LNCaP clone FGC (cell line): ENCODE measurements at regions not wholly inside any gene's neighbourhood (a gene's known extent, or its start where the extent isn't known, plus 50 kb on each side); places are given as distances from the start of the nearest gene placed in this dataset.

Experiments used
- DNase-seq: peaks from one replicate; pipeline ENCODE4 v3.0.0-alpha.2; 2011; ENCODE audit warnings: low read depth
- H3K4me3 ChIP-seq: 2 replicates; pipeline ENCODE4 v1.5.1; 2011; ENCODE audit warnings: mild to moderate bottlenecking, low read depth, low read length, control low read depth
- CTCF ChIP-seq: IDR thresholded peaks from 2 replicates; pipeline ENCODE4 v1.5.1; 2012; ENCODE audit warnings: mild to moderate bottlenecking; ENCODE audit not compliant: control insufficient read depth, insufficient read depth; ENCODE audit errors: extremely low read depth

GRCh38 chr3:76442374-76442915, 597.5 kb upstream of the ROBO2 start:
- no peak for DNase-seq
- no peak overlapping the region for H3K4me3 ChIP-seq
- TF ChIP-seq CTCF, result no peak

- no peak for TF ChIP-seq CTCF
- no peak for DNase-seq
- H3K4me3 ChIP-seq, result no peak overlapping the region
Measured at GRCh38 chr3:76456322-76456721, 583.6 kb upstream of the ROBO2 start.

GRCh38 chr3:76463501-76463900, 576.4 kb upstream of the ROBO2 start:
- DNase-seq, result no peak
- TF ChIP-seq CTCF, result no peak
- no peak overlapping the region for H3K4me3 ChIP-seq

GRCh38 chr3:76470285-76470684, 569.6 kb upstream of the ROBO2 start:
- no peak for TF ChIP-seq CTCF
- DNase-seq, result no peak
- no peak overlapping the region for H3K4me3 ChIP-seq

- no peak for TF ChIP-seq CTCF
- DNase-seq, result no peak
- no peak overlapping the region for H3K4me3 ChIP-seq
Measured at GRCh38 chr3:76474632-76475031, 565.3 kb upstream of the ROBO2 start.

- H3K4me3 ChIP-seq, result no peak overlapping the region
- no peak for DNase-seq
- no peak for TF ChIP-seq CTCF
Measured at GRCh38 chr3:76479161-76479650, 560.7 kb upstream of the ROBO2 start.

GRCh38 chr3:76482510-76482909, 557.4 kb upstream of the ROBO2 start:
- H3K4me3 ChIP-seq, result no peak overlapping the region
- TF ChIP-seq CTCF, result no peak
- DNase-seq, result no peak
